ENCODE measurements at regions not wholly inside any gene's neighbourhood (a gene's known extent, or its start where the extent isn't known, plus 50 kb on each side); places are given as distances from the start of the nearest gene placed in this dataset.
"Not testable (repeated sequence)": the region's sequence is repeated elsewhere in the genome, so short reads cannot be mapped to it uniquely, and the experiment has no call there.

- DNase-seq (ENCODE audit: low read depth): no peak
These were observed 509.5 kb downstream of the DTWD2 start for GRCh38 chr5:118478852-118479251.

GRCh38 chr5:118468085-118468484 is 520.3 kb downstream of the DTWD2 start:
- DNase-seq (ENCODE audit: low read depth): no peak

- DNase-seq (ENCODE audit: low read depth): no peak
These were observed 521.2 kb downstream of the DTWD2 start for GRCh38 chr5:118467103-118467502.

- DNase-seq (ENCODE audit: low read depth): no peak
These were observed 521.9 kb downstream of the DTWD2 start for GRCh38 chr5:118466418-118466817.

- DNase-seq (ENCODE audit: low read depth): not testable (repeated sequence)
These were observed 526.1 kb downstream of the DTWD2 start for GRCh38 chr5:118462276-118462675.

GRCh38 chr5:118461436-118461835 is 526.9 kb downstream of the DTWD2 start:
- no peak for DNase-seq (ENCODE audit: low read depth)

- no peak for DNase-seq (ENCODE audit: low read depth)
These were observed 528.9 kb downstream of the DTWD2 start for GRCh38 chr5:118459490-118459889.

GRCh38 chr5:118456085-118456484 is 532.3 kb downstream of the DTWD2 start:
- DNase-seq (ENCODE audit: low read depth): no peak

GRCh38 chr5:118451697-118452247 is 536.6 kb downstream of the DTWD2 start:
- no peak for DNase-seq (ENCODE audit: low read depth)

GRCh38 chr5:118450554-118451332 is 537.6 kb downstream of the DTWD2 start:
- DNase-seq (ENCODE audit: low read depth): no peak

GRCh38 chr5:118447350-118447749 is 541.0 kb downstream of the DTWD2 start:
- DNase-seq (ENCODE audit: low read depth): no peak

- DNase-seq (ENCODE audit: low read depth): no peak
These were observed 546.4 kb downstream of the DTWD2 start for GRCh38 chr5:118441956-118442355.

GRCh38 chr5:118441034-118441433 is 547.3 kb downstream of the DTWD2 start:
- DNase-seq (ENCODE audit: low read depth): no peak

GRCh38 chr5:118440496-118440895 is 547.9 kb downstream of the DTWD2 start:
- no peak for DNase-seq (ENCODE audit: low read depth)

GRCh38 chr5:118439831-118440230 is 548.5 kb downstream of the DTWD2 start:
- no peak for DNase-seq (ENCODE audit: low read depth)

- DNase-seq (ENCODE audit: low read depth): no peak
These were observed 553.2 kb downstream of the DTWD2 start for GRCh38 chr5:118435131-118435530.

GRCh38 chr5:118434522-118434921 is 553.8 kb downstream of the DTWD2 start:
- DNase-seq (ENCODE audit: low read depth): no peak

- DNase-seq (ENCODE audit: low read depth): no peak
These were observed 558.3 kb downstream of the DTWD2 start for GRCh38 chr5:118430076-118430475.

- no peak for DNase-seq (ENCODE audit: low read depth)
These were observed 580.4 kb downstream of the DTWD2 start for GRCh38 chr5:118407958-118408357.

- no peak for DNase-seq (ENCODE audit: low read depth)
These were observed 582.7 kb downstream of the DTWD2 start for GRCh38 chr5:118405650-118406061.

GRCh38 chr5:118397236-118397635 is 591.1 kb downstream of the DTWD2 start:
- DNase-seq (ENCODE audit: low read depth): no peak

- DNase-seq (ENCODE audit: low read depth): no peak
These were observed 595.9 kb downstream of the DTWD2 start for GRCh38 chr5:118392491-118392890.

- DNase-seq (ENCODE audit: low read depth): not testable (repeated sequence)
These were observed 605.4 kb downstream of the DTWD2 start for GRCh38 chr5:118382931-118383330.

- no peak for DNase-seq (ENCODE audit: low read depth)
These were observed 608.9 kb downstream of the DTWD2 start for GRCh38 chr5:118379470-118379869.

Measured in stimulated activated CD4-positive, alpha-beta T cell treated with anti-CD3 and anti-CD28 coated beads, Interleukin-2, amount 100 ng/mL, for 4 hours (primary cell).